ENCODE measurements at regions not wholly inside any gene's neighbourhood (a gene's known extent, or its start where the extent isn't known, plus 50 kb on each side); places are given as distances from the start of the nearest gene placed in this dataset.

- peaks cover 0 to 6% of the 10 kb centered on the region in 2 experiments; a peak in 2 of 4 replicates for H3K4me1 Mint-ChIP-seq
- Histone ChIP-seq H3K4ac (ENCODE audit: low read depth, low read length) (no peak overlapping the region), H2BK20ac (ENCODE audit: low read depth, low read length, poor library complexity, severe bottlenecking) (no peak overlapping the region), H2AFZ (ENCODE audit: low read length) (no peak overlapping the region), H3K18ac (ENCODE audit: insufficient read length, low read depth, low read length) (no peak overlapping the region), H2BK120ac (ENCODE audit: low read depth, low read length, poor library complexity, severe bottlenecking) (no peak overlapping the region), H2BK12ac (ENCODE audit: insufficient read length, low read depth, low read length) (no peak overlapping the region), H3K23me2 (ENCODE audit: insufficient read length, low read depth, low read length, poor library complexity, severe bottlenecking) (no peaks in the 10 kb centered on the region), H3K4me2 (ENCODE audit: insufficient read depth, insufficient read length, low read length) (no peak overlapping the region), H4K8ac (replicated peaks; ENCODE audit: insufficient read length, low read depth, low read length) (no peak overlapping the region), H4K5ac (ENCODE audit: insufficient read length, low read depth, low read length) (no peak overlapping the region), H2AK5ac (ENCODE audit: insufficient read length, low read length) (no peak overlapping the region), H4K91ac (ENCODE audit: insufficient read length, low read depth, low read length) (no peak overlapping the region), H3K27ac (ENCODE audit: insufficient read length, low read depth, low read length) (no peak overlapping the region), H3K79me1 (ENCODE audit: insufficient read depth, low read depth, low read length, poor library complexity, severe bottlenecking) (no peaks in the 10 kb centered on the region), H3K27me3 (ENCODE audit: insufficient read depth, low read length) (no peaks in the 10 kb centered on the region), H3K14ac (ENCODE audit: insufficient read depth, low read length) (no peak overlapping the region), H3K9me3 (ENCODE audit: control insufficient read depth, low read depth, low read length) (no peaks in the 10 kb centered on the region), H3K9ac (ENCODE audit: extremely low read depth, insufficient read length, low read length) (no peak overlapping the region), H3K4me1 (ENCODE audit: insufficient read depth, low read length) (no peaks in the 10 kb centered on the region), H2BK15ac (ENCODE audit: low read depth, low read length) (no peak overlapping the region), H3T11ph (ENCODE audit: low read length) (no peak overlapping the region), H3K79me2 (ENCODE audit: insufficient read depth, low read length) (no peaks in the 10 kb centered on the region), H4K20me1 (ENCODE audit: control insufficient read depth, insufficient read depth, insufficient read length) (no peaks in the 10 kb centered on the region), H3K56ac (ENCODE audit: insufficient read length, low read depth, low read length) (no peak overlapping the region), H3K23ac (ENCODE audit: insufficient read length, low read depth, low read length) (no peak overlapping the region), H2BK5ac (ENCODE audit: insufficient read length, low read length) (no peak overlapping the region)
- H3K27ac Mint-ChIP-seq: no peak overlapping the region
- H3K36me3 Mint-ChIP-seq (ENCODE audit: insufficient read depth in 1 of 3, low read depth in 3 of 3): no peaks in the 10 kb centered on the region
- H3K4me3 Mint-ChIP-seq: no peak overlapping the region
- H3K9me3 Mint-ChIP-seq: peaks cover 0 to 2% of the 10 kb centered on the region in 2 experiments; a peak in 1 of 5 replicates
- DNase-seq: no peak
- H3K27me3 Mint-ChIP-seq (ENCODE audit: low read depth): peaks cover 4% of the 10 kb centered on the region
- TF ChIP-seq CTCF (conservative IDR thresholded peaks at IDR 0.05): no peak
These were observed 127.2 kb upstream of the PRNP start for GRCh38 chr20:4559106-4559505.

Measured in H9 (cell line).